ENCODE measurements at regions not wholly inside any gene's neighbourhood (a gene's known extent, or its start where the extent isn't known, plus 50 kb on each side); places are given as distances from the start of the nearest gene placed in this dataset.

- intact Hi-C loops (cut with micrococcal nuclease): no loop called here
Measured at GRCh38 chr7:79504607-79505389, 51.3 kb upstream of the MAGI2 start.
